H9 (cell line): ENCODE measurements at regions not wholly inside any gene's neighbourhood (a gene's known extent, or its start where the extent isn't known, plus 50 kb on each side); places are given as distances from the start of the nearest gene placed in this dataset.

Experiments
- DNase-seq: peaks from one replicate; pipeline ENCODE4 v3.0.0-alpha.2; 2017
- H2AFZ ChIP-seq: one replicate; pipeline ENCODE4 v1.6.1; 2013; ENCODE audit warnings: mild to moderate bottlenecking, low read length, control low read depth, moderate library complexity
- H2AK5ac ChIP-seq: 2 replicates; pipeline ENCODE4 v1.6.1; 2013; ENCODE audit warnings: low read length, control low read depth, mixed read lengths; ENCODE audit not compliant: insufficient read length
- H2BK120ac ChIP-seq: one replicate; pipeline ENCODE4 v1.6.1; 2013; ENCODE audit warnings: low read depth, mild to moderate bottlenecking, low read length, control low read depth, inconsistent platforms; ENCODE audit not compliant: poor library complexity, severe bottlenecking
- H2BK12ac ChIP-seq: 2 replicates; pipeline ENCODE4 v1.6.1; 2013; ENCODE audit warnings: low read length, control low read depth, mixed read lengths, low read depth; ENCODE audit not compliant: insufficient read length
- H2BK15ac ChIP-seq: 2 replicates; pipeline ENCODE4 v1.6.1; 2013; ENCODE audit warnings: low read depth, low read length, control low read depth
- H2BK20ac ChIP-seq: one replicate; pipeline ENCODE4 v1.6.1; 2013; ENCODE audit warnings: low read depth, mild to moderate bottlenecking, low read length, control low read depth, inconsistent platforms; ENCODE audit not compliant: poor library complexity, severe bottlenecking
- H2BK5ac ChIP-seq: 2 replicates; pipeline ENCODE4 v1.6.1; 2013; ENCODE audit warnings: low read length, control low read depth, mixed read lengths; ENCODE audit not compliant: insufficient read length
- H3K14ac ChIP-seq: 2 replicates; pipeline ENCODE4 v1.6.1; 2013; ENCODE audit warnings: low read length, control low read depth; ENCODE audit not compliant: insufficient read depth
- H3K18ac ChIP-seq: 2 replicates; pipeline ENCODE4 v1.6.1; 2013; ENCODE audit warnings: low read depth, mild to moderate bottlenecking, mixed read lengths, low read length, control low read depth; ENCODE audit not compliant: insufficient read length
- H3K23ac ChIP-seq: 2 replicates; pipeline ENCODE4 v1.6.1; 2013; ENCODE audit warnings: low read length, control low read depth, mixed read lengths, low read depth; ENCODE audit not compliant: insufficient read length
- H3K23me2 ChIP-seq: 2 replicates; pipeline ENCODE4 v1.6.1; 2013; ENCODE audit warnings: low read depth, mild to moderate bottlenecking, mixed read lengths, low read length, control low read depth; ENCODE audit not compliant: insufficient read length, poor library complexity, severe bottlenecking
- H3K27ac ChIP-seq: 2 replicates; pipeline ENCODE4 v1.5.1; 2013; ENCODE audit warnings: low read length, control low read depth, mixed read lengths, low read depth; ENCODE audit not compliant: insufficient read length
- H3K27me3 ChIP-seq: 2 replicates; pipeline ENCODE4 v1.6.1; 2013; ENCODE audit warnings: low read length, control low read depth, inconsistent platforms; ENCODE audit not compliant: insufficient read depth
- H3K4ac ChIP-seq: 2 replicates; pipeline ENCODE4 v1.6.1; 2013; ENCODE audit warnings: low read depth, mild to moderate bottlenecking, control low read depth, inconsistent platforms, low read length, moderate library complexity
- H3K4me1 ChIP-seq: 2 replicates; pipeline ENCODE4 v1.6.1; 2013; ENCODE audit warnings: low read length, control low read depth, inconsistent platforms; ENCODE audit not compliant: insufficient read depth
- H3K4me2 ChIP-seq: 2 replicates; pipeline ENCODE4 v1.6.1; 2013; ENCODE audit warnings: low read length, control low read depth, mixed read lengths; ENCODE audit not compliant: insufficient read length, insufficient read depth
- H3K56ac ChIP-seq: 2 replicates; pipeline ENCODE4 v1.6.1; 2013; ENCODE audit warnings: low read depth, mild to moderate bottlenecking, mixed read lengths, low read length, control low read depth; ENCODE audit not compliant: insufficient read length
- H3K79me1 ChIP-seq: 2 replicates; pipeline ENCODE4 v1.6.1; 2013; ENCODE audit warnings: low read depth, mild to moderate bottlenecking, moderate library complexity, low read length, control low read depth, inconsistent platforms; ENCODE audit not compliant: insufficient read depth, poor library complexity, severe bottlenecking
- H3K79me2 ChIP-seq: 2 replicates; pipeline ENCODE4 v1.6.1; 2013; ENCODE audit warnings: low read length, control low read depth, inconsistent platforms; ENCODE audit not compliant: insufficient read depth
- H3K9ac ChIP-seq: 2 replicates; pipeline ENCODE4 v1.6.1; 2013; ENCODE audit warnings: low read length, control low read depth, mixed read lengths; ENCODE audit not compliant: insufficient read length; ENCODE audit errors: extremely low read depth
- H3K9me3 ChIP-seq: one replicate; pipeline ENCODE4 v1.6.1; 2013; ENCODE audit warnings: low read depth, low read length, inconsistent platforms; ENCODE audit not compliant: control insufficient read depth
- H3T11ph ChIP-seq: one replicate; pipeline ENCODE4 v1.6.1; 2013; ENCODE audit warnings: mild to moderate bottlenecking, low read length, control low read depth, inconsistent platforms
- H4K20me1 ChIP-seq: one replicate; pipeline ENCODE4 v1.6.1; 2013; ENCODE audit not compliant: control insufficient read depth, insufficient read length, insufficient read depth
- H4K5ac ChIP-seq: 2 replicates; pipeline ENCODE4 v1.6.1; 2013; ENCODE audit warnings: low read depth, mild to moderate bottlenecking, mixed read lengths, low read length, control low read depth; ENCODE audit not compliant: insufficient read length
- H4K8ac ChIP-seq: replicated peaks from 2 replicates; pipeline ENCODE4 v1.6.1; 2013; ENCODE audit warnings: low read length, control low read depth, mixed read lengths, low read depth; ENCODE audit not compliant: insufficient read length
- H4K91ac ChIP-seq: 2 replicates; pipeline ENCODE4 v1.6.1; 2013; ENCODE audit warnings: low read depth, mild to moderate bottlenecking, moderate library complexity, mixed read lengths, low read length, control low read depth; ENCODE audit not compliant: insufficient read length
- H3K27ac Mint-ChIP-seq, 3 experiments: 2 replicates in 2 of 3; 3 replicates in 1 of 3; pipeline ENCODE4 v1.8.0; 2020 to 2021; ENCODE audit warnings: mixed read lengths in 3 of 3, mild to moderate bottlenecking in 1 of 3, moderate library complexity in 1 of 3
- H3K27me3 Mint-ChIP-seq: 2 replicates; pipeline ENCODE4 v1.8.0; 2021; ENCODE audit warnings: low read depth, mild to moderate bottlenecking, moderate library complexity, mixed read lengths
- H3K36me3 Mint-ChIP-seq, 3 experiments: 2 replicates in 2 of 3; 3 replicates in 1 of 3; pipeline ENCODE4 v1.8.0; 2020 to 2021; ENCODE audit warnings: low read depth in 3 of 3, mixed read lengths in 3 of 3; ENCODE audit not compliant: insufficient read depth in 1 of 3
- H3K4me1 Mint-ChIP-seq, 2 experiments: 2 replicates each; pipeline ENCODE4 v1.8.0; 2020; ENCODE audit warnings: mixed read lengths in 2 of 2
- H3K4me3 Mint-ChIP-seq, 2 experiments: 2 replicates in 1 of 2; 3 replicates in 1 of 2; pipeline ENCODE4 v1.8.0; 2020 to 2021; ENCODE audit warnings: mild to moderate bottlenecking in 2 of 2, mixed read lengths in 2 of 2, moderate library complexity in 1 of 2
- H3K9me3 Mint-ChIP-seq, 2 experiments: 2 replicates in 1 of 2; 3 replicates in 1 of 2; pipeline ENCODE4 v1.8.0; 2020; ENCODE audit warnings: mild to moderate bottlenecking in 2 of 2, mixed read lengths in 2 of 2, moderate library complexity in 1 of 2
- CTCF ChIP-seq: fragments of 200-600 bp; sonication (generic); conservative IDR thresholded peaks from 3 replicates; pipeline ENCODE4 v1.8.0; 2021; ENCODE audit warnings: antibody characterized with exemption, mild to moderate bottlenecking
- WGBS: extraction: QIAGEN DNeasy Blood & Tissue Kit; methylation state at CpG from one replicate; pipeline ENCODE4 v1.1.7; 2013; ENCODE audit warnings: missing lambda C conversion rate, low lambda C conversion rate, mixed read lengths; ENCODE audit not compliant: insufficient read length; ENCODE audit errors: extremely low coverage; 5-methylcytosine and 5-hydroxymethylcytosine counted together

- Histone ChIP-seq H3K4me1 (no peaks in the 10 kb centered on the region), H3K14ac (no peak overlapping the region), H3K56ac (no peak overlapping the region), H3K9me3 (no peaks in the 10 kb centered on the region), H3K27me3 (no peaks in the 10 kb centered on the region), H2BK120ac (no peak overlapping the region), H2BK5ac (no peak overlapping the region), H3K23ac (no peak overlapping the region), H3K79me2 (no peaks in the 10 kb centered on the region), H4K91ac (no peak overlapping the region), H2AFZ (no peak overlapping the region), H3K9ac (no peak overlapping the region), H4K5ac (no peak overlapping the region), H3T11ph (no peak overlapping the region), H2BK20ac (no peak overlapping the region), H3K4ac (no peak overlapping the region), H3K79me1 (no peaks in the 10 kb centered on the region), H2BK12ac (no peak overlapping the region), H3K4me2 (no peak overlapping the region), H4K20me1 (no peaks in the 10 kb centered on the region), H4K8ac (no peak overlapping the region), H3K18ac (no peak overlapping the region), H3K27ac (no peak overlapping the region), H3K23me2 (no peaks in the 10 kb centered on the region), H2BK15ac (no peak overlapping the region), H2AK5ac (no peak overlapping the region)
- no peak overlapping the region for H3K27ac Mint-ChIP-seq
- peaks cover 29% of the 10 kb centered on the region for H3K27me3 Mint-ChIP-seq
- no peak for TF ChIP-seq CTCF
- H3K4me1 Mint-ChIP-seq: peaks cover 6 to 9% of the 10 kb centered on the region in 2 experiments; a peak in 3 of 4 replicates
- no peaks in the 10 kb centered on the region for H3K36me3 Mint-ChIP-seq
- H3K4me3 Mint-ChIP-seq: no peak overlapping the region
- no peak for DNase-seq
- WGBS: no CpG with 5 or more reads among the region's 3 CpGs
- 0 out of 5 replicates have a peak, but pooled peaks cover 0 to 2% of the 10 kb centered on the region in 2 experiments for H3K9me3 Mint-ChIP-seq
These were observed 79.9 kb downstream of the ISG20 start for GRCh38 chr15:88718731-88719130.
